SK-N-SH treated with all-trans-retinoic acid at 6 μM for 48 hours (cell line): ENCODE measurements at regions not wholly inside any gene's neighbourhood (a gene's known extent, or its start where the extent isn't known, plus 50 kb on each side); places are given as distances from the start of the nearest gene placed in this dataset.

Experiments used
- ATAC-seq: fragments of 200-7000 bp; cut with Tn5 transposase; 3 replicates; pipeline ENCODE4 v1.9.1; 2020; ENCODE audit warnings: mild to moderate bottlenecking, moderate library complexity
- BACH2 ChIP-seq: fragments of 250-450 bp; sonication (Bioruptor Pico); IDR thresholded peaks from 2 replicates; pipeline ENCODE4 v1.9.0; 2021; ENCODE audit warnings: mild to moderate bottlenecking, borderline replicate concordance
- CSDC2 ChIP-seq: fragments of 250-450 bp; sonication (Bioruptor Pico); IDR thresholded peaks from 2 replicates; pipeline ENCODE4 v1.5.0; 2020; ENCODE audit warnings: mild to moderate bottlenecking, moderate library complexity
- ESRRG ChIP-seq: fragments of 250-450 bp; sonication (Bioruptor Pico); IDR thresholded peaks from 2 replicates; pipeline ENCODE4 v1.6.1; 2021; ENCODE audit warnings: mild to moderate bottlenecking
- GLIS3 ChIP-seq: fragments of 250-450 bp; sonication (Bioruptor Pico); IDR thresholded peaks from 2 replicates; pipeline ENCODE4 v1.5.0; 2020; ENCODE audit warnings: mild to moderate bottlenecking, moderate library complexity
- ISL1 ChIP-seq: fragments of 250-450 bp; sonication (Bioruptor Pico); IDR thresholded peaks from 2 replicates; pipeline ENCODE4 v2.1.2; 2022; ENCODE audit warnings: mild to moderate bottlenecking, moderate library complexity
- OSR1 ChIP-seq: fragments of 250-450 bp; sonication (Bioruptor Pico); IDR thresholded peaks from 2 replicates; pipeline ENCODE4 v1.8.0; 2022; ENCODE audit warnings: moderate library complexity, mild to moderate bottlenecking, inconsistent platforms
- PPARA ChIP-seq: fragments of 250-450 bp; sonication (Bioruptor Pico); IDR thresholded peaks from 2 replicates; pipeline ENCODE4 v1.5.0; 2020; ENCODE audit warnings: mild to moderate bottlenecking, borderline replicate concordance
- SNAI2 ChIP-seq: fragments of 250-450 bp; sonication (Bioruptor Pico); IDR thresholded peaks from 2 replicates; pipeline ENCODE4 v1.5.0; 2020; ENCODE audit warnings: mild to moderate bottlenecking, moderate library complexity
- TCF4 ChIP-seq: fragments of 250-450 bp; sonication (Bioruptor Pico); IDR thresholded peaks from 2 replicates; pipeline ENCODE4 v1.8.0; 2021; ENCODE audit warnings: mild to moderate bottlenecking, moderate library complexity, borderline replicate concordance
- TOX ChIP-seq: fragments of 250-450 bp; sonication (Bioruptor Pico); IDR thresholded peaks from 2 replicates; pipeline ENCODE4 v1.8.0; 2021; ENCODE audit warnings: mild to moderate bottlenecking, moderate library complexity, borderline replicate concordance
- ZC3H10 ChIP-seq: fragments of 250-450 bp; sonication (Bioruptor Pico); IDR thresholded peaks from 2 replicates; pipeline ENCODE4 v1.5.1; 2021; ENCODE audit warnings: mild to moderate bottlenecking, moderate library complexity
- ZFP3 ChIP-seq: fragments of 250-450 bp; sonication (Bioruptor Pico); IDR thresholded peaks from 2 replicates; pipeline ENCODE4 v1.5.0; 2020; ENCODE audit warnings: mild to moderate bottlenecking, moderate library complexity
- ZFP30 ChIP-seq: fragments of 450-650 bp; formaldehyde crosslinking; IDR thresholded peaks from 2 replicates; pipeline ENCODE4 v1.5.0; 2022; ENCODE audit warnings: mild to moderate bottlenecking, moderate library complexity
- ZNF565 ChIP-seq: fragments of 450-650 bp; formaldehyde crosslinking; conservative IDR thresholded peaks from 2 replicates; pipeline ENCODE4 v1.5.0; 2020; ENCODE audit warnings: low read depth, mild to moderate bottlenecking, moderate library complexity
- ZNF70 ChIP-seq: fragments of 450-650 bp; formaldehyde crosslinking; IDR thresholded peaks from 2 replicates; pipeline ENCODE4 v1.5.0; 2020; ENCODE audit warnings: mild to moderate bottlenecking, moderate library complexity
- ZNF8 ChIP-seq: fragments of 450-650 bp; formaldehyde crosslinking; IDR thresholded peaks from 2 replicates; pipeline ENCODE4 v1.5.0; 2020; ENCODE audit warnings: mild to moderate bottlenecking, moderate library complexity
- TF ChIP-seq, protein P1 (sequence below): fragments of 250-450 bp; sonication (Bioruptor Pico); IDR thresholded peaks from 2 replicates; pipeline ENCODE4 v1.8.0; 2021; ENCODE audit warnings: low read depth, mild to moderate bottlenecking, moderate library complexity, borderline replicate concordance
- TF ChIP-seq, protein P2 (sequence below): fragments of 250-450 bp; sonication (Bioruptor Pico); IDR thresholded peaks from 2 replicates; pipeline ENCODE4 v1.5.1; 2020; ENCODE audit warnings: low read depth, mild to moderate bottlenecking, moderate library complexity
- TF ChIP-seq, protein P3 (sequence below): fragments of 250-450 bp; sonication (Bioruptor Pico); IDR thresholded peaks from 2 replicates; pipeline ENCODE4 v1.5.0; 2020; ENCODE audit warnings: mild to moderate bottlenecking, moderate library complexity
- TF ChIP-seq, protein P4 (sequence below): fragments of 250-450 bp; sonication (Bioruptor Pico); IDR thresholded peaks from 2 replicates; pipeline ENCODE4 v1.5.1; 2021; ENCODE audit warnings: mild to moderate bottlenecking, moderate library complexity
- TF ChIP-seq, protein P5 (sequence below): fragments of 250-450 bp; sonication (Bioruptor Pico); IDR thresholded peaks from 2 replicates; pipeline ENCODE4 v1.8.0; 2020; ENCODE audit warnings: mild to moderate bottlenecking, moderate library complexity, borderline replicate concordance

DNA sequence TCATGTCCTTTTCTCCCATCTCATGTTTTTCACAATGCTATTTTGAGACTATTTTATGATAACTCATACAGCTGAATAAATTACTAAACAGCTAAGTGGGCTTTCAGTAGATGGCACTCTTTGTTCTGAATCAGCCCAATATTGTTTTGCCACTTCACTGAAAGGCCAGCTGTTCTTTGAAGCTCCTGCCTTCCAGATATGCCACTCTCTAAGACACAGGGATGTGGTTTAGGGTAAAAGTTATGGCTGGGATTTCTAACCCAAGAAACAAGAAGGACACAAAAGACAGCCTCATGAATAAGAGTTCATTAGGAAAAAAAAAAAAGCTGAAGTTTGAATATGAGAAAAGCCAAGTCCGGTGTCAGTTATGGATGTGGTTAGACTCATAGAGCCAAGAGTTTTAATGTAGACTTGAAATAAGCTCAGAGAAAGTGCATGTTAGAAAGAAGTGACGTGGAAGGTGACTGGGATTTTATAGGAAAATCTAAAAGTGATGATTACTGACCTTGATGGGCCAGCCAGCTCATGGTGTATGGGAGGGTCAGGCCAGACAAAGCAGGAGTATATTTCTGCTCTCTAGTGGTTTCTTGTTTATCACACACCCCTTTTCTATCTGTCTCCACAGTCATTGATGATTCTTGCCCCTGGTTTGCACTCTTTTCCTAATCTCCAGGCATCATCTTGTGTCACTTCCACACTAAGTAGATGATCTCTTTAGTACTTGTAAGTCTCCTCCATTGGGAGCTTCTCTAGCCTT, 488.5 kb downstream of the NR2F1-AS1 start:
- TF ChIP-seq ZNF565 (CRISPR knock-in tag) (no peak), OSR1 (no peak)
- ATAC-seq = peak; percentile 80

DNA sequence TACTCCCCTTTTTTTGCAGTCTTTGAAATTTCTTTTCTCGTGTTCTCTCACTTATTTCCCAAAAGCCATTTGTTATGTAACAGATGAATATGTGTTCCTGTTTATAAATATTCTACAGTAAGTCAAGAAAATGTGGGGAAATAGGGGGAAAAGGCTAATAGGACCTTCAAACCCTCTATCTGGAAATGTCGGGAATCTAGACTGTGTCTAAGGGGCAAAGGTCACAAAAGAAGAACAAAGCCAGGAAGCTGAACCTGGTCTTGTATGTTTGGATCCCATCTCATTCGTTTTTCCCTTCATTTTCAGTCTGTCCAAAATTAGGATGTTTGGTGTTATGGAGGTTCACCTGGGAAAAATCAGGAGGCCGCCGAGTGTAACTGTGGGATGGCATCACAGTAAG, 490.3 kb downstream of the NR2F1-AS1 start:
- no peak for ATAC-seq
- TF ChIP-seq, protein P1, sequence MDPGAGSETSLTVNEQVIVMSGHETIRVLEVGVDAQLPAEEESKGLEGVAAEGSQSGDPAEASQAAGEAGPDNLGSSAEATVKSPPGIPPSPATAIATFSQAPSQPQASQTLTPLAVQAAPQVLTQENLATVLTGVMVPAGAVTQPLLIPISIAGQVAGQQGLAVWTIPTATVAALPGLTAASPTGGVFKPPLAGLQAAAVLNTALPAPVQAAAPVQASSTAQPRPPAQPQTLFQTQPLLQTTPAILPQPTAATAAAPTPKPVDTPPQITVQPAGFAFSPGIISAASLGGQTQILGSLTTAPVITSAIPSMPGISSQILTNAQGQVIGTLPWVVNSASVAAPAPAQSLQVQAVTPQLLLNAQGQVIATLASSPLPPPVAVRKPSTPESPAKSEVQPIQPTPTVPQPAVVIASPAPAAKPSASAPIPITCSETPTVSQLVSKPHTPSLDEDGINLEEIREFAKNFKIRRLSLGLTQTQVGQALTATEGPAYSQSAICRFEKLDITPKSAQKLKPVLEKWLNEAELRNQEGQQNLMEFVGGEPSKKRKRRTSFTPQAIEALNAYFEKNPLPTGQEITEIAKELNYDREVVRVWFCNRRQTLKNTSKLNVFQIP (CRISPR knock-in tag) = no peak
- TF ChIP-seq BACH2 (CRISPR knock-in tag) (no peak), PPARA (CRISPR knock-in tag) (no peak), TOX (CRISPR knock-in tag) (no peak)

DNA sequence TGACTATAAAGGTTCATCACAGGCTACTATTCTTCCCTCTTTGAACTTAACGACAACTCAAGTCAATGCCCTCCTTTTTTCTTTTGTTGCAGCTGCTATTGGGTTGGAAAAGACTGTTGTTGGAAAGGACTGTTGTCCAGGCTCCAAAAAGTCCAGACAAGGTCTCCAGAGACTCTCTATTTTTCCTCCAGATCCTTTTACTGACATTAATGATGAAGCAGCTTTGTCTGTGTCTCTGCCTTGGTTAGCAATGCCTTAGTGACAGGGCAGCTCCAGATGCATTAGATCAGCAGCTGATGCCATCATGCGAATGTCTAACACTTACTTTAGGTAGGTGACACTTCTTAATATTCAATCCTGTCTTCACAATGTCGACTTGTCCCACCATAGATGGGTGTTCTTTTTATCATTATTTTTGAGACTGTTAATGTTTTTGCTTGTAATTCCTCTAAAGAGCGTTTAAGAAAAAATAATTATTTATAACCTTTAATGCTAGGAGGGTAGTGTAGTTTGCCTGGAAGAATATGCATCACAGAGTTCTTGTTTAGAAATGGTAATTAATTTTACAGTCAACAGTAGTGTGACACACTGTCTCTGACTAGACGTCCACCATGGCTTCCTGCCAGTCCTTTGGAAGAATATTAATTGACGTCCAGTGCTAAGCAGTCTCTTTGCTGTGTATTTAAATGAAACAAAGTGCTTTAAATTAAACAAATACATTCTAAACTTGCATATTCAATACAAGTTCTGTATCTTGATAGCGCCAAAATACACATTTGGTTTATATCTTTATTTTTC, 492.2 kb downstream of the NR2F1-AS1 start:
- ATAC-seq = no peak
- TF ChIP-seq ZNF565 (CRISPR knock-in tag) (no peak), ZFP3 (CRISPR knock-in tag) (no peak), ZFP30 (CRISPR knock-in tag) (no peak), ZNF70 (CRISPR knock-in tag) (no peak), ZNF8 (no peak), BACH2 (CRISPR knock-in tag) (no peak), ESRRG (CRISPR knock-in tag) (no peak), TOX (CRISPR knock-in tag) (no peak), GLIS3 (no peak), OSR1 (no peak)
- TF ChIP-seq, protein P1 (CRISPR knock-in tag) = no peak
- TF ChIP-seq, protein P2, sequence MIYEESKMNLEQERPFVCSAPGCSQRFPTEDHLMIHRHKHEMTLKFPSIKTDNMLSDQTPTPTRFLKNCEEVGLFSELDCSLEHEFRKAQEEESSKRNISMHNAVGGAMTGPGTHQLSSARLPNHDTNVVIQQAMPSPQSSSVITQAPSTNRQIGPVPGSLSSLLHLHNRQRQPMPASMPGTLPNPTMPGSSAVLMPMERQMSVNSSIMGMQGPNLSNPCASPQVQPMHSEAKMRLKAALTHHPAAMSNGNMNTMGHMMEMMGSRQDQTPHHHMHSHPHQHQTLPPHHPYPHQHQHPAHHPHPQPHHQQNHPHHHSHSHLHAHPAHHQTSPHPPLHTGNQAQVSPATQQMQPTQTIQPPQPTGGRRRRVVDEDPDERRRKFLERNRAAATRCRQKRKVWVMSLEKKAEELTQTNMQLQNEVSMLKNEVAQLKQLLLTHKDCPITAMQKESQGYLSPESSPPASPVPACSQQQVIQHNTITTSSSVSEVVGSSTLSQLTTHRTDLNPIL = no peak
- TF ChIP-seq, protein P3, sequence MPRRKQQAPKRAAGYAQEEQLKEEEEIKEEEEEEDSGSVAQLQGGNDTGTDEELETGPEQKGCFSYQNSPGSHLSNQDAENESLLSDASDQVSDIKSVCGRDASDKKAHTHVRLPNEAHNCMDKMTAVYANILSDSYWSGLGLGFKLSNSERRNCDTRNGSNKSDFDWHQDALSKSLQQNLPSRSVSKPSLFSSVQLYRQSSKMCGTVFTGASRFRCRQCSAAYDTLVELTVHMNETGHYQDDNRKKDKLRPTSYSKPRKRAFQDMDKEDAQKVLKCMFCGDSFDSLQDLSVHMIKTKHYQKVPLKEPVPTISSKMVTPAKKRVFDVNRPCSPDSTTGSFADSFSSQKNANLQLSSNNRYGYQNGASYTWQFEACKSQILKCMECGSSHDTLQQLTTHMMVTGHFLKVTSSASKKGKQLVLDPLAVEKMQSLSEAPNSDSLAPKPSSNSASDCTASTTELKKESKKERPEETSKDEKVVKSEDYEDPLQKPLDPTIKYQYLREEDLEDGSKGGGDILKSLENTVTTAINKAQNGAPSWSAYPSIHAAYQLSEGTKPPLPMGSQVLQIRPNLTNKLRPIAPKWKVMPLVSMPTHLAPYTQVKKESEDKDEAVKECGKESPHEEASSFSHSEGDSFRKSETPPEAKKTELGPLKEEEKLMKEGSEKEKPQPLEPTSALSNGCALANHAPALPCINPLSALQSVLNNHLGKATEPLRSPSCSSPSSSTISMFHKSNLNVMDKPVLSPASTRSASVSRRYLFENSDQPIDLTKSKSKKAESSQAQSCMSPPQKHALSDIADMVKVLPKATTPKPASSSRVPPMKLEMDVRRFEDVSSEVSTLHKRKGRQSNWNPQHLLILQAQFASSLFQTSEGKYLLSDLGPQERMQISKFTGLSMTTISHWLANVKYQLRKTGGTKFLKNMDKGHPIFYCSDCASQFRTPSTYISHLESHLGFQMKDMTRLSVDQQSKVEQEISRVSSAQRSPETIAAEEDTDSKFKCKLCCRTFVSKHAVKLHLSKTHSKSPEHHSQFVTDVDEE = no peak

DNA sequence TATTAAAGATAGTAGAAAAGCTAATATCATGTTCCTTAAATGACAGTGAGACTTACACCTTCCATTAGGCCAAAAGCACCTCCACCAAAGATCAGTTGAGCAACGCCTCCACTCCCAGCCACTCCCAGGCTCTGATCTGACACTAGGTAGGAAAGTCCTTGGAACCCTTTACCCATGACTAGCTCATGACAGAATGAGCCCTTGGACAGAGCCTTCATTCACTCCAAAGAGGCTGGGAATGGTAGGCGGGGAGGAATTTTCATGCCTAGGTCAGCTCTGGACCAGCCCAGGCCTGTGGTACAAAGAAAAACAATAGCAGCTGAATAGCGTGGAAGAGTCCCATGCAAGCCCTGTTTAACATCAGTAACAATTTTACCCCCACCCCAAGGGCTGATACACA, 493.7 kb downstream of the NR2F1-AS1 start:
- ATAC-seq = no peak
- TF ChIP-seq OSR1 (no peak), ESRRG (CRISPR knock-in tag) (no peak), CSDC2 (no peak), SNAI2 (CRISPR knock-in tag) (no peak), ZNF70 (CRISPR knock-in tag) (no peak), ZFP30 (CRISPR knock-in tag) (no peak), TOX (CRISPR knock-in tag) (no peak), GLIS3 (no peak), BACH2 (CRISPR knock-in tag) (no peak), ZC3H10 (CRISPR knock-in tag) (no peak), TCF4 (no peak), ISL1 (CRISPR knock-in tag) (no peak)
- TF ChIP-seq, protein P4, sequence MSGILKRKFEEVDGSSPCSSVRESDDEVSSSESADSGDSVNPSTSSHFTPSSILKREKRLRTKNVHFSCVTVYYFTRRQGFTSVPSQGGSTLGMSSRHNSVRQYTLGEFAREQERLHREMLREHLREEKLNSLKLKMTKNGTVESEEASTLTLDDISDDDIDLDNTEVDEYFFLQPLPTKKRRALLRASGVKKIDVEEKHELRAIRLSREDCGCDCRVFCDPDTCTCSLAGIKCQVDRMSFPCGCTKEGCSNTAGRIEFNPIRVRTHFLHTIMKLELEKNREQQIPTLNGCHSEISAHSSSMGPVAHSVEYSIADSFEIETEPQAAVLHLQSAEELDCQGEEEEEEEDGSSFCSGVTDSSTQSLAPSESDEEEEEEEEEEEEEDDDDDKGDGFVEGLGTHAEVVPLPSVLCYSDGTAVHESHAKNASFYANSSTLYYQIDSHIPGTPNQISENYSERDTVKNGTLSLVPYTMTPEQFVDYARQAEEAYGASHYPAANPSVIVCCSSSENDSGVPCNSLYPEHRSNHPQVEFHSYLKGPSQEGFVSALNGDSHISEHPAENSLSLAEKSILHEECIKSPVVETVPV (CRISPR knock-in tag) = no peak
- TF ChIP-seq, protein P5, sequence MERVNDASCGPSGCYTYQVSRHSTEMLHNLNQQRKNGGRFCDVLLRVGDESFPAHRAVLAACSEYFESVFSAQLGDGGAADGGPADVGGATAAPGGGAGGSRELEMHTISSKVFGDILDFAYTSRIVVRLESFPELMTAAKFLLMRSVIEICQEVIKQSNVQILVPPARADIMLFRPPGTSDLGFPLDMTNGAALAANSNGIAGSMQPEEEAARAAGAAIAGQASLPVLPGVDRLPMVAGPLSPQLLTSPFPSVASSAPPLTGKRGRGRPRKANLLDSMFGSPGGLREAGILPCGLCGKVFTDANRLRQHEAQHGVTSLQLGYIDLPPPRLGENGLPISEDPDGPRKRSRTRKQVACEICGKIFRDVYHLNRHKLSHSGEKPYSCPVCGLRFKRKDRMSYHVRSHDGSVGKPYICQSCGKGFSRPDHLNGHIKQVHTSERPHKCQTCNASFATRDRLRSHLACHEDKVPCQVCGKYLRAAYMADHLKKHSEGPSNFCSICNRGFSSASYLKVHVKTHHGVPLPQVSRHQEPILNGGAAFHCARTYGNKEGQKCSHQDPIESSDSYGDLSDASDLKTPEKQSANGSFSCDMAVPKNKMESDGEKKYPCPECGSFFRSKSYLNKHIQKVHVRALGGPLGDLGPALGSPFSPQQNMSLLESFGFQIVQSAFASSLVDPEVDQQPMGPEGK = no peak
